IMR-90 (cell line): ENCODE measurements at regions not wholly inside any gene's neighbourhood (a gene's known extent, or its start where the extent isn't known, plus 50 kb on each side); places are given as distances from the start of the nearest gene placed in this dataset.

Experiments used
- ATAC-seq: fragments of 200-7000 bp; cut with Tn5 transposase; 2 replicates; pipeline ENCODE4 v1.9.1; 2020; ENCODE audit warnings: low read depth, mild to moderate bottlenecking, moderate library complexity
- BruUV-seq: library from RNA; stranded (reverse); fragments of 400-500 nt; replicated peaks from 2 replicates; lab custom pipeline; 2021; lab: Mats Ljungman, UMichigan
- CTCF ChIA-PET: fragments of 300-600 bp; formaldehyde crosslinking; extraction: SDS; loops from one replicate; lab custom pipeline; 2021; ENCODE audit warnings: antibody characterized with exemption; lab: Yijun Ruan, JAX
- POLR2A ChIA-PET: fragments of 300-600 bp; sonication (Branson Sonifier 250); formaldehyde crosslinking; loops from one replicate; lab custom pipeline; 2022; ENCODE audit warnings: antibody characterized with exemption; ENCODE audit not compliant: unreplicated experiment; lab: Charles Lee
- DNase-seq: peaks from one replicate; pipeline ENCODE4 v3.0.0; 2013
- H2AFZ ChIP-seq: replicated peaks from 2 replicates; pipeline ENCODE3; 2013; ENCODE audit warnings: low read length, mild to moderate bottlenecking; ENCODE audit not compliant: poor library complexity
- H2AK5ac ChIP-seq: 2 replicates; pipeline ENCODE4 v1.6.1; 2013; ENCODE audit warnings: low read depth, low read length, inconsistent platforms
- H2AK9ac ChIP-seq: replicated peaks from 2 replicates; pipeline ENCODE3; 2013; ENCODE audit warnings: mild to moderate bottlenecking, low read depth, low read length, moderate library complexity; ENCODE audit not compliant: poor library complexity
- H2BK120ac ChIP-seq: 2 replicates; pipeline ENCODE4 v1.6.1; 2013; ENCODE audit warnings: low read depth, low read length, inconsistent platforms
- H2BK15ac ChIP-seq: 3 replicates; pipeline ENCODE4 v1.6.1; 2013; ENCODE audit warnings: low read depth, low read length, inconsistent platforms
- H2BK20ac ChIP-seq: 2 replicates; pipeline ENCODE4 v1.6.1; 2013; ENCODE audit warnings: low read depth, mild to moderate bottlenecking, inconsistent platforms, low read length, moderate library complexity
- H2BK5ac ChIP-seq: 2 replicates; pipeline ENCODE4 v1.6.1; 2013; ENCODE audit warnings: mild to moderate bottlenecking, low read depth, low read length, inconsistent platforms; ENCODE audit not compliant: poor library complexity, severe bottlenecking
- H3K14ac ChIP-seq: replicated peaks from 2 replicates; pipeline ENCODE4 v1.6.1; 2013; ENCODE audit warnings: low read depth, low read length, inconsistent platforms
- H3K18ac ChIP-seq: 2 replicates; pipeline ENCODE4 v1.6.1; 2013; ENCODE audit warnings: low read depth, low read length, control low read depth
- H3K23ac ChIP-seq: 2 replicates; pipeline ENCODE4 v1.6.1; 2013; ENCODE audit warnings: low read depth, low read length, inconsistent platforms
- H3K27ac ChIP-seq: 2 replicates; pipeline ENCODE4 v1.5.1; 2013; ENCODE audit warnings: mild to moderate bottlenecking, control low read depth, low read length; ENCODE audit not compliant: insufficient read depth
- H3K27me3 ChIP-seq: 2 replicates; pipeline ENCODE4 v1.6.1; 2013; ENCODE audit warnings: low read length; ENCODE audit not compliant: control insufficient read depth, insufficient read depth
- H3K36me3 ChIP-seq: 2 replicates; pipeline ENCODE4 v1.6.1; 2013; ENCODE audit warnings: low read length, mixed read lengths; ENCODE audit not compliant: control insufficient read depth, insufficient read depth
- H3K4ac ChIP-seq: 2 replicates; pipeline ENCODE4 v1.6.1; 2013; ENCODE audit warnings: low read depth, low read length, inconsistent platforms
- H3K4me1 ChIP-seq: 2 replicates; pipeline ENCODE4 v1.6.1; 2013; ENCODE audit warnings: low read length, mixed read lengths; ENCODE audit not compliant: control insufficient read depth, insufficient read depth
- H3K4me2 ChIP-seq: 2 replicates; pipeline ENCODE4 v1.6.1; 2013; ENCODE audit warnings: low read depth, mild to moderate bottlenecking, control low read depth, low read length, moderate library complexity
- H3K4me3 ChIP-seq: 2 replicates; pipeline ENCODE4 v1.5.1; 2013; ENCODE audit warnings: low read depth, mild to moderate bottlenecking, control low read depth, low read length, moderate library complexity; ENCODE audit not compliant: insufficient read depth
- H3K56ac ChIP-seq: 2 replicates; pipeline ENCODE4 v1.6.1; 2013; ENCODE audit warnings: low read length, inconsistent platforms; ENCODE audit not compliant: insufficient read depth; ENCODE audit errors: extremely low read depth
- H3K79me1 ChIP-seq, 2 experiments: 2 replicates each; pipeline ENCODE4 v1.6.1; 2013; ENCODE audit warnings: low read length in 2 of 2, inconsistent platforms in 1 of 2, low read depth in 1 of 2
- H3K9ac ChIP-seq: 2 replicates; pipeline ENCODE4 v1.6.1; 2013; ENCODE audit warnings: low read depth, low read length, control low read depth
- H3K9me1 ChIP-seq: 2 replicates; pipeline ENCODE4 v1.6.1; 2013; ENCODE audit warnings: low read length, inconsistent platforms; ENCODE audit not compliant: insufficient read depth
- H3K9me3 ChIP-seq: 2 replicates; pipeline ENCODE4 v1.6.1; 2013; ENCODE audit warnings: low read length; ENCODE audit not compliant: control insufficient read depth, insufficient read depth
- H4K20me1 ChIP-seq: 2 replicates; pipeline ENCODE4 v1.6.1; 2013; ENCODE audit warnings: low read length, inconsistent platforms; ENCODE audit not compliant: insufficient read depth
- H4K5ac ChIP-seq: 2 replicates; pipeline ENCODE4 v1.6.1; 2013; ENCODE audit warnings: mild to moderate bottlenecking, low read depth, low read length, control low read depth
- H4K8ac ChIP-seq, 2 experiments: 2 replicates each; pipeline ENCODE4 v1.6.1; 2013; ENCODE audit warnings: low read depth in 2 of 2, low read length in 2 of 2, control low read depth in 1 of 2, inconsistent platforms in 1 of 2
- H4K91ac ChIP-seq: 2 replicates; pipeline ENCODE4 v1.6.1; 2013; ENCODE audit warnings: low read depth, low read length, inconsistent platforms; ENCODE audit not compliant: insufficient read depth
- CHD1 ChIP-seq: IDR thresholded peaks from 2 replicates; pipeline ENCODE4 v1.6.1; 2012; ENCODE audit warnings: low read depth, low read length, improper control_type of control experiment
- MAZ ChIP-seq: IDR thresholded peaks from 2 replicates; pipeline ENCODE4 v1.6.1; 2012; ENCODE audit warnings: low read depth, mild to moderate bottlenecking, low read length, improper control_type of control experiment, moderate library complexity, borderline replicate concordance
- MXI1 ChIP-seq: IDR thresholded peaks from 2 replicates; pipeline ENCODE4 v1.6.1; 2012; ENCODE audit warnings: low read depth, mild to moderate bottlenecking, low read length, moderate library complexity, borderline replicate concordance
- NFE2L2 ChIP-seq: fragments of 150-350 bp; IDR thresholded peaks from 2 replicates; pipeline ENCODE4 v1.6.1; 2016; ENCODE audit warnings: low read depth, mild to moderate bottlenecking, low read length
- RAD21 ChIP-seq: IDR thresholded peaks from 2 replicates; pipeline ENCODE4 v1.6.1; 2012; ENCODE audit warnings: low read length, improper control_type of control experiment
- RCOR1 ChIP-seq: IDR thresholded peaks from 2 replicates; pipeline ENCODE4 v1.6.1; 2012; ENCODE audit warnings: mild to moderate bottlenecking, low read length, improper control_type of control experiment; ENCODE audit not compliant: insufficient replicate concordance
- SMC3 ChIP-seq: fragments of 150-350 bp; IDR thresholded peaks from 2 replicates; pipeline ENCODE4 v1.6.1; 2016; ENCODE audit warnings: low read depth, mild to moderate bottlenecking, antibody characterized with exemption, low read length, moderate library complexity
- WGBS, 2 experiments: methylation state at CpG; one replicate each; pipeline versions ENCODE4 v1.1.5 to v1.1.7; 2013; ENCODE audit warnings: missing lambda C conversion rate in 2 of 2; ENCODE audit not compliant: insufficient read length in 1 of 2; ENCODE audit errors: extremely low coverage in 2 of 2; 5-methylcytosine and 5-hydroxymethylcytosine counted together
- dilution Hi-C: fragments of 300-500 bp; cut with HindIII; formaldehyde crosslinking; loops from one replicate; pipeline ENCODE4 v1.14.3; 2018; ENCODE audit warnings: low sequenced_read_pairs; ENCODE audit not compliant: unreplicated experiment
- in situ Hi-C: fragments of 300-500 bp; cut with MboI; formaldehyde crosslinking; loops from 3 replicates; pipeline ENCODE4 v1.14.3; 2019; ENCODE audit warnings: low sequenced_read_pairs, inconsistent platforms, mixed read lengths
- intact Hi-C: fragments of 100-400 bp; cut with micrococcal nuclease; formaldehyde crosslinking; loops from 2 replicates; pipeline ENCODE4 v1.10.0; 2022
- TF ChIP-seq, protein P1 (sequence below): fragments of 150-350 bp; IDR thresholded peaks from 2 replicates; pipeline ENCODE4 v1.6.1; 2016; ENCODE audit warnings: low read depth, mild to moderate bottlenecking, low read length, moderate library complexity, borderline replicate concordance

DNA sequence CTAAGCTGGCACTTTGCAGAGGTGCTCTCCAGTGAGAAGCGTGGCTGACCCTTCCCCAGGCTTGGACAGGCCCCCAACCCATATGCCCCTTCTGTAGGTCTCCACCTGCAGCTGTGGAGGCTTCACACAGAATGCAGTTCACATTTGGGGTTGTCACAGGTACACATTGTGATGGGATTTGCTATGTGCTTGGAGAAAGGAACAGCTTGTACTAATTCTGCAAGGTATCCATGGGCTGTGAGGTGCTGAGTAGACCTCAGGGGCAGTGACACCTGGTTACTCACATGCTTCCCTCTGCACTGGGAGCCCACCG lies 188.9 kb downstream of the CXCL12 start:
- peaks cover 16% of the 10 kb centered on the region for H3K27me3 ChIP-seq
- POLR2A ChIA-PET, result no interaction called here
- peak overlapping the region in 1 of 2 experiments; percentile 2; a peak in 1 of 4 replicates for H4K8ac ChIP-seq
- no peak overlapping the region for H2BK5ac ChIP-seq
- no peak overlapping the region for H2AFZ ChIP-seq
- BruUV-seq, result no TSS peak
- no peak overlapping the region for H3K23ac ChIP-seq
- H3K79me1 ChIP-seq, result no peaks in the 10 kb centered on the region
- H3K27ac ChIP-seq, result peak overlapping the region; percentile 2; the same call in 1 of the 2 replicates
- dilution Hi-C loops, result no loop called here
- no peak overlapping the region; the same call in 1 of the 2 replicates for H4K5ac ChIP-seq
- peak overlapping the region; percentile 2; the same call in 1 of the 2 replicates for H3K4me2 ChIP-seq
- peaks cover 27% of the 10 kb centered on the region for H3K4me1 ChIP-seq
- in situ Hi-C loops, result no loop called here
- H3K56ac ChIP-seq, result no peak overlapping the region
- WGBS, 2 experiments, result 100% methylated on average over 2 of the region's 2 CpGs; no CpG with 5 or more reads in 1 of the 2 experiments
- H3K4me3 ChIP-seq, result no peak overlapping the region
- H3K9me1 ChIP-seq, result peaks cover 12% of the 10 kb centered on the region
- peaks cover 1% of the 10 kb centered on the region for H3K9me3 ChIP-seq
- intact Hi-C loops, result no loop called here
- H3K4ac ChIP-seq, result no peak overlapping the region; the same call in 1 of the 2 replicates
- H2AK9ac ChIP-seq, result no peak overlapping the region
- no peak for DNase-seq
- CTCF ChIA-PET, result interaction anchor here (0.5 to 1.2 kb wide), 2 partner anchors 113 to 506 kb away, joined by 3 to 5 read pairs; no protein-coding TSS in a partner anchor
- peak overlapping the region; percentile 3; the same call in 1 of the 3 replicates for H2BK15ac ChIP-seq
- no peak overlapping the region for H3K9ac ChIP-seq
- peak overlapping the region; percentile 24; the same call in 1 of the 2 replicates for H2BK20ac ChIP-seq
- no peak overlapping the region for H3K14ac ChIP-seq
- no peaks in the 10 kb centered on the region for H3K36me3 ChIP-seq
- TF ChIP-seq RCOR1, result no peak
- TF ChIP-seq RAD21, result no peak
- no peak for TF ChIP-seq MXI1
- TF ChIP-seq CHD1, result no peak
- TF ChIP-seq MAZ, result no peak
- TF ChIP-seq SMC3, result no peak
- TF ChIP-seq, protein P1, sequence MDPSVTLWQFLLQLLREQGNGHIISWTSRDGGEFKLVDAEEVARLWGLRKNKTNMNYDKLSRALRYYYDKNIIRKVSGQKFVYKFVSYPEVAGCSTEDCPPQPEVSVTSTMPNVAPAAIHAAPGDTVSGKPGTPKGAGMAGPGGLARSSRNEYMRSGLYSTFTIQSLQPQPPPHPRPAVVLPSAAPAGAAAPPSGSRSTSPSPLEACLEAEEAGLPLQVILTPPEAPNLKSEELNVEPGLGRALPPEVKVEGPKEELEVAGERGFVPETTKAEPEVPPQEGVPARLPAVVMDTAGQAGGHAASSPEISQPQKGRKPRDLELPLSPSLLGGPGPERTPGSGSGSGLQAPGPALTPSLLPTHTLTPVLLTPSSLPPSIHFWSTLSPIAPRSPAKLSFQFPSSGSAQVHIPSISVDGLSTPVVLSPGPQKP, result no peak
- no peak for TF ChIP-seq NFE2L2
- peaks cover 3% of the 10 kb centered on the region; the same call in 1 of the 2 replicates for H4K20me1 ChIP-seq
- H2BK120ac ChIP-seq, result peak overlapping the region; percentile 2; the same call in 1 of the 2 replicates
- H3K18ac ChIP-seq, result no peak overlapping the region
- H4K91ac ChIP-seq, result 0 out of 2 replicates have a peak overlapping the region, but pooled peaks have one; percentile 7
- ATAC-seq, result no peak
- peak overlapping the region; percentile 29 for H2AK5ac ChIP-seq
